HG03520 (cell line): ENCODE measurements at regions not wholly inside any gene's neighbourhood (a gene's known extent, or its start where the extent isn't known, plus 50 kb on each side); places are given as distances from the start of the nearest gene placed in this dataset.

ENCODE experiments used
- ATAC-seq: cut with Tn5 transposase; IDR thresholded peaks from one replicate; pipeline ENCODE4 v1.9.1; 2021; ENCODE audit warnings: mild to moderate bottlenecking, moderate library complexity; ENCODE audit not compliant: unreplicated experiment

DNA sequence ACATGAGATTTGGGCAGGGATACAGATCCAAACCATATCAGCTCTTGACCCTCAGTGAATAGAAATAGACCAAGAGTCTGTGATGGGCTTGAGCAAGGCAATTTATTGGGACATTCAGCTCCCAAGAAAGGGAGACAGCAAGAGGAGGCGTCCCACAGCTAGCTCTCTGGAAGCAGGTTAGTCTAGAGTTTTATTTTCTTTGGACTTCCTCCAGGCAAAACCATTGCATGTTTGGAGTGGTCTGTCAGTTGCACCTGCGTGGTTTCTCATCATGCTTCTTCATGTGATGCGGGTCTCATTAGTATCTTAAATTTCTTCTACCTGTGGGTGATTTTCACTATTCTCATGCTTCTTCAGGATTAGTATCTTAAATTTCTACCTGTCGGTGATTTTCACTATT, 1530.6 kb downstream of the PLA2G4A start:
- no peak for ATAC-seq

DNA sequence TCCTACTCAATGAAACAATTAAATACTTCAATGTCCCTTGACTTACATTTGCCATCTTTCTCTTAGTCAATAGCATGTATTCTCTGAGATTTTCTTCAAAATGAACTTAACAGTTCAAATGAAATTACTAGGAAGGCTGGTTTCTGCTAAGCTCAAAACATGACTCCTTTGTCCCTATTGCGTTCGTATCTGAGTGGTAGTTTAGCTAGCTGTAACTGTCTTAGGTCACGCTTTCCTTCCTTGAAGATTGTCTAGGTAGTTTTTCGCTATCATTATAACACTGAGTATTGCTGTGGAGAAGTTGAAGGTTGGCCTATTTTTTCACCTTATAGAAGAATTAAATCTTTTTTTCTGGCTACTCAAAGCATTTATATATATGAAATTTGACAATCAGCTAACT, 1535.2 kb downstream of the PLA2G4A start:
- ATAC-seq: no peak

DNA sequence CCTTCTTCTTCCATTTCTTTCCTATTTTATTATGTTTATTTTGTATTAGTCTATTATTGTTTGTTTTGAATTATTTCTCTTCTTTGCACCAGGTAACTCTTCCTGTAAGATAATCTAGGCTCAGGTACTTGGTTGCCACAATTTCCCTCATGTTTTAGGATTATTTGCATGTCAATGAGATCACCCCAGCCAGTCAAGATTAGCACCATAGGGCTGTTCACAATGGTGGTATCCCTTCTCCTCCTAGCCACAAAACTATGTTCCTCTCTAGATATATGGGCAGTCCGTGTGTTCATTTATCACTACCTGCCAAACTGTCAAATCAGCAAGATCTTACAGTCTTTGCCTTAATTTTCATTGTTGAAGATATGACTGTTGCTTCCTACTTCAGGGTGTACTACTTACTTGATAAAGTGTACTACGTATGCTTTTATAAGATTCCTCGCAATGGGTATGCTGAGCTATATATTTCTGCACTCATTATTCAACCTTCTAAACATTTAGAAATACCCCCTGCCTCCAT, 1536.2 kb downstream of the PLA2G4A start:
- ATAC-seq: no peak

DNA sequence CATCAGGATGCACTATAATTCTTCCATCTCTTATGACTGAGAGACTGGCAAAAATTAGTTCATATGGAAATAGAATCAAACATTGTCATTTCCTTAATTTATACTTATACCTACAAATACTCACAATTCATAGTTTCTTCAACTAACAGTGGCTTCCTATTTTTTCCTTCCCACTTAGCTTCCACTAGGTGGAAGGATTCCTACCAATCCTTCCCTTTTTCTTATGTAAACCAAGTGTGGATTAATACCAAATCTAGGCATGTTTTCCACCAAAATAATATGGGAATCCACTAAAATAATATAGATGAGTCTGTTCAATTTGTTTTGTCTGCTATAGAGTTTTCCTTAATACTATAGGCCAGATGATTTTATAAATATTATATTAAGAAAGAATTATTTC, 1537.1 kb downstream of the PLA2G4A start:
- no peak for ATAC-seq

DNA sequence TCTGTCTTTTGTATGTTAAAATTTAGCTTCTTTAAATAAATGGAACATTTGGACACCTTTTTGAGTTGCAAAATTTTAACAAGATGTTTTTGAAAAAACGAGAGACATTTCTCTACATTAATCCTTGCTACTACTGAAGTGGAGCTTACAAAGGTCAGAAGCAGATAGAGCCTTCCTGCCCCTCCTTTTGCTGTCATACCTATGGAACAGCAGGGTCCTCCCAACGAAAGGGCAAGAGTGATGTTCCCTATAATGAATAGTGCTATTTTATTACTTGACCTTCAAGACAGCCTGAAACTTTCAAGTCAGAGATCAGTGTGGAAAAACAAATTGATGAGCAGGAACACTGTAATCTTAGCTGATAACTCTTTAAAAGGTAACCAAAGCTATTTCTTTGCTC, 1538.9 kb downstream of the PLA2G4A start:
- ATAC-seq: no peak

DNA sequence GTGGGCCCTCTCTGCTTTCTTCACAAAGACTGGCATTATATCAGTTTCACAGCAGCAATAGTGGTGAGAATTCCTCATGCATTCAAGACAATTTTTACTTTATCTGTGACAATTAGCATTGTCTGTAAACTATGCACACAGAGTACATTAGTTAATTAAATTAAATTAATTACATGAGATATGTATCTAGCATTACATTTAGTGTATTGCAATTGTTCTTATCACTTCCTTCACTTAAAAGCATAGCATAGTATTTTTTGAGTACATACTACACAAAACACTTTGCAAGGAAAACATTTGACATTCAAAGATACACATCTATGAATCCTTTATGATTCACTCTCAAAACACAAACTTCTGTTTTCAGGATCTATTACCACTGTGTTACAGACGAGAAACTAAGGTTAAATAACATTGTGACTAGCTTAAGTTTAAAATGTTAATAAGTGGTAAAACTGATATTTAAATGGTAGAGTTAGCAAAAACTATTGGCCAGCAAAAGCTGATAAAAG, 1542.6 kb downstream of the PLA2G4A start:
- no peak for ATAC-seq

DNA sequence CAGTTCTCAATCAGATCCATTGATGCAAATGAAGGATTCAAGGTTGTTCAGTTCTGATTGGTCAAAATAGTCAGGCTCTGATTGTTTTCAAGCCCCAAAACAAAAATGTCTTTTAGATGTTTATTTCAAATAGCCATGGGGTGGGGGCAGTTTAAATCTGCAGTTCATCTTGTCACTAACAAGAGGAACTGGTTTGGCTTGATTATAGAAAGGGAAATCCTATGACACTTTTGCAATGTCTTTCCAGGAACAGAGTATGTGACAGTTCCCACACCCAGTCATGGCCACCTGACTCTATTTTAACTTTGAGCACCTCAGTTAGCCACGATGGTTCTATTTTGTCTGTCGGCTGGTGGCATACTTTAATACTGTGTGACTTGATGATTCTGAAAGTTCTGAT, 1544.1 kb downstream of the PLA2G4A start:
- ATAC-seq: no peak

DNA sequence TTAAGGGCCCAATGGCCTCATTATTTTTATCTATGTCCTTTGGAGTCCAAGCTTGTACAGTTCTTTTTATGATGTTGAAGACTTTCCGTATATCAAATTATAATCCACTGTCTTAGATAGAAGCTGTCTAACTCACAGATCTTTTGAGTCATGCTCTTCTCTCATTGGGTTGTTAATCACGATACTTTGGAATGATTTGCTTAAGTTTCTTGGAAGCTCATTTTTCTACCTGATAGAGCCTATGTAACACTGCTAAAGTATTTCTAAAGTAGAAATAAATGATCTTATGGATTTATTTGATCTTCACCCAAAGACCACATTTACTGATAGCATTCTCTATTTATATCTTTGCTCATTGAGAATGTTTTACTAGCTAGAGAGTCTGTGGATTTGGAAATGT, 1554.1 kb downstream of the PLA2G4A start:
- ATAC-seq: no peak

DNA sequence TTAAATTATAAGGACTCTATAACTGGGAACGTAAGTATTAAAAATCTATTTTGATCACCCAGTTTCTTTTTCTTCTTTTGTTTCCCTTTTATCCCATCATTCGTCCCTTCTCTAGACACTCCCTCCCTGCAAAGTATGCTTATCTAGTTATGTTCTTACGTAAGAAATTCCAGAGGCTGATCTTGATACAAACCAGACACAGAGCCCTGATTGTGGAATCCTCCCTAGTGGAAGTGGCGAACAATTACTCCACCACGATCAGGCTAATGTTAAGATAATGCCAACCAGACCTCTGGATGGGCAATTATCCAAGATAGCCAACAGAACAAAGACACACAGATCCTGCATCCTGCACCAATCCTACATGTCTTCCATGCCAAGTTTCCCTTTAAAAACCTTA, 1557.4 kb downstream of the PLA2G4A start:
- ATAC-seq: no peak

DNA sequence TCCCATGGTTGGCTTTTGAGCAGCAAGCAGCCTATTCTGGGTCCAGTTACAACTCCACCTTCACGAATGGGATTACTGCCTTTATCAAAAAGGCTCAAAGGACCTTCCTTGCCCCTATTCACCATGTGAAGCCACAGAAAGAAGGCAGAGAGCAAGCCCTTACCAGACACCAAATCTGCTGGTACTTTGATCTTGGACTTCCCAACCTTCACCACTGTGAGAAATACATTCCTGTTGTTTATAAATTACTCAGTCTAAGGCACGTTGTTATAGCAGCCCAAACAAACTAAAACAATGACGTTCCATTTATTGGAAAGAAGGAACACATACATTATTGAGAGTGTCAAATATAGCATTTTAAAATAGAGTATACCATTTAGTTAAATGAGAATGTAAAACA, 1557.9 kb downstream of the PLA2G4A start:
- ATAC-seq: no peak

DNA sequence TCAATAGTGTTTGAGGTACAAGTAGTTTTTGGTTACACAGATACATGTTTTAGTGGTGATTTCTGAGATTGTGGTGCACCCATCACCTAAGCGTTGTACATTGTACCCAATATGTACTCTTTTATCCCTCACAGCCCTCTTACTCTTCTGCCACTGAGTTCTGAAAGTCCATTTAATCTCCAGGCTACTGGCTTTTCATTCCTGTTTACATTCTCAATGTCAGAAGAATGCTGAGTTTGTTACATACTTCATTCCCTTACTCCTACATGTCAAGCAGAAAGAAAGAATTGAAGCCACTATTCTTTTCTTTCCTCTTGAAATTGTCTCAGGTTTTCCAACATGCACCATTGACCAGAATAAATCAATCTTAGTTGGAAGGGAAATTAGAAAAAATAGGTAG, 1565.9 kb downstream of the PLA2G4A start:
- ATAC-seq: no peak

DNA sequence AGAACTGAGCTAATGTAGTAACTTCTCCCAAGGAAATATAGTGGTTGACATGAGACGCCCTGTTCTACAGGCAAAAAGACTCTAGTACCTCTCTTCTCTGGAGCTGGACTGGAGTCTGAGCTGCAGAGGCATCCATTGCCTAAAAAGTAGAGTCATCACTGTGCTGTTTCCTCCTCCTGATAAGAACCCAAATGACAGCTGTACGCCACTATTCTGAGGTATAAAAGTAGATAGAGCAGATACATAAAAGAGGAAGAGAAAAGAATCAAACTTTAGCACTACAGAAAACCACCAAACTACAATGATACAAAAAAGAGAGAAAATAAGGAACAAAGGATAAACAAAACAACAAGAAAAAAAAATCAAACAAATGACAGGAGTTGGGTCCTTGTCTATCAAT, 1568.8 kb downstream of the PLA2G4A start:
- ATAC-seq: no peak

DNA sequence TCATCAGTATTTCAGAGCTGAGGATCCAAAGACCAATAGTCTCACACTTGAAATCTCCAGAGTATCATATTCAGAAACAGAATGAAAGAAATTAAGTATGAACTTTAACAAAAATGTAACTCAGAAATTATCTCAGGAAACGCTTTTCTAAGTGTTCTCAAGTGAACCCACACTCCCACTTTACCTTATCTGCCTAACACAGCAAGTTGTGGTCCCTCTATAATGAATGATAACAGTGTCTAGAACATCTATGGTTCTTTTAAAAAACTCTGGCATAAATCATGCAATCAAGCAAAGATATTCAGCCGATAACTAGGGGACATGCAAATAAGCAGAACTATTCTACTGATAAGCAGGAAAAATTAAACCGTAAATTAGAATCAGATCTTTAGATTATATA, 1574.2 kb downstream of the PLA2G4A start:
- ATAC-seq: no peak

DNA sequence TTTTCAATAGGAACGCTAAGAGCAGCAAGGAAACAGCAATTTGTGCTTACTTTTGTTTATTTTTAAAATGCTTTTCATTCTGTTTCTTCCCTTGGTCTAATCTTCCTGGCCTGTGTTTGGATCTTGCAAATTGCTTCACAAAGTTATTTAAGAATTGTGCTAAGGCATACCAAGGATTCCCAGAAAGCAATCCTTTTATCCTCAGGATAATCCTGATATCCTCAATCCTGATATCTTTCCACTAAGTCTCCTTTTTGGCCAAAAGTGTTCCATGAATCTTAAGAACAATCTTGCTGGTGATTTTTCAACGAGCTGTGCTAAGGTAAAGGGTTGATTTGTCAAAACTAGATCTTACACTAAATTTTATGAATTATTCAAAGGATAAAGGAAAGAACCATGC, 1577.9 kb downstream of the PLA2G4A start:
- no peak for ATAC-seq

DNA sequence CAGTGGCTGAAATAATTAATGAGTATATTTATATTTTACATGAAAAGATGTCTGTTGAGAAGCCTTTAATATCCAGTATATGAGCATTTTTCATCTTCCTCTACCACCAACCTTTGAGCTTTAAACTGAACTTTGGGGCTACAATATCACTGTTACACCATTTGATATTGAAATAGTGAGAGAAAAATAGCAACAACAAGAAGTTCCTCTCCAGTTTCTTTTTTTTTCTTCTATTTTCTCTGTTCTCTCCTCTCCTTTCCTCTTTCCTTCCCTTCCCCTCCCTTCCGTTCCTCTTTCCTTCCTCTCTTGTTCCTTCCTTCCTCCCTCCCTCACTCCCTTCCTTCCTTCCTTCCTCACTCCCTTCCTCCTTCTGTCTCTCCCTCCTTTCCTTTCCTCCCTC, 1591.4 kb downstream of the PLA2G4A start:
- ATAC-seq: no peak

DNA sequence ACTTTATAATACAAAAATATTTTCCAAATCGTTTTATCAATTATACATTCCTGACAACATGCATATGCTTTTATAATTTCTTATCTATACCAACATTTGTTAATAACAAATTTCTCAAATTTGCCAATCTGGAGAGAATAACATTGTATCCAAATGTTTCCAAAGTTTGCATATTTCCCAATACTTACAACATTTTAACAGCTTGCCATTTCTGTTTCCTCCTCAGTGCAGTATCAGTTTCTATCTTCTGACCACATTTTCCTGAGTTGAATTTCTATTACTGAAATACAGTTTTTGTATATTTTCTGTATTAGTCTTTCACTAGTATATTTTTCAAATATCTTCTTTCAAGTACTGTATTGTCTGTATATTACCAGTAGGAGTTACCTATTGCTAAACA, 1594.3 kb downstream of the PLA2G4A start:
- ATAC-seq: no peak

DNA sequence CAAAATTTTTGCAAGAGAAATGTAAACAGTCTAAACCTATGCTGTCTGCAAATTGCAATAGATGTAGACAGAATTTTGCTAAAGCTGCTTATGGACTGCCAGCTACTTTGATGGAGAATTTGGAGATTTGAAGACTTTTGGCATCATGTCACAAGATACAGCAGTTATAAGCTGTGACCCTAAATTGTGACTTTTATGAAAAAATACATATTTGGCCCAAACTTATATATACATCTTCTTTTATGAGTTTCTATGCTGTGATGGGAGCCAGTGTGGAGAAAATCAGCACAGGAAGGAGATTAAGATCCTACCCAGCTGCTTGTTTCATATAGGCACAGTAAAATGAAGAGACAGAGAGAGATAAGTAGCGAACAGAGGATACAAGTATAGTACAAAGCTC, 1595.4 kb downstream of the PLA2G4A start:
- no peak for ATAC-seq

DNA sequence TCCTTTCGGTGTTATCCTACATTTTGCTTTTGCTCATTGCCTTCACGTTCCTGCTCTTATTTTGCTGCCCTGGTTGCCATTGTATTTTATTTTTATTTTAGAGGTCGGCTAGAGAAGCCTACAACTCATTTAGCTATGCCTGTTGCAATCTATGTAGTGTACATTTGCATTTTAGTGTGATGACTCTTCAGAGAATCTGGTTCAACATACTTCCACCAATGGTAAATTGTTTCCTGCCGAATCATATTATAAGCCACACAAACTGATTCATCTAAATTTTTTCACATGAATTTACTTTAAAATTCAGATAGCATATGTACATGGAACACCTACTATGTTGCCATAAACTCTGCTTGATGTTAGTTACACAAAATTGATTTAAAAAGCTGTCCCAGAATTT, 1596.9 kb downstream of the PLA2G4A start:
- ATAC-seq: no peak

DNA sequence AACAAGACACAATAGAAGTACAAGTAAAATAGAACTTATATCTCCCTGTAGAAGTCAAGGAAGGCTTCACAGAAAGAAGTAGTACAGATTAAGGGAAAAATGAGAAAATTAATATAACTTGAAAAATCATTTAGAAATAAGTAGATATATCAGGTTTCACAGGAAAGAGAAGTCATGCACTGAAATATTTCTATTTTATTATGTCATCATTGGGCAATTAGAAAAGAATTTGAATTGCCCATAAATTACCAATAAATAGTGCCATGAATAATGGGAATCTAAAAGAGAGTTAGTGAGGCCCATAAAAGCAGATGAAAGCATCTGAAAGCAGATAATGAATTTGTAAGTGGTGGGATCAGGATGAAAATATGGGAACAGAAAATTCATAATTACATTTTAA, 1597.8 kb downstream of the PLA2G4A start:
- ATAC-seq: no peak

DNA sequence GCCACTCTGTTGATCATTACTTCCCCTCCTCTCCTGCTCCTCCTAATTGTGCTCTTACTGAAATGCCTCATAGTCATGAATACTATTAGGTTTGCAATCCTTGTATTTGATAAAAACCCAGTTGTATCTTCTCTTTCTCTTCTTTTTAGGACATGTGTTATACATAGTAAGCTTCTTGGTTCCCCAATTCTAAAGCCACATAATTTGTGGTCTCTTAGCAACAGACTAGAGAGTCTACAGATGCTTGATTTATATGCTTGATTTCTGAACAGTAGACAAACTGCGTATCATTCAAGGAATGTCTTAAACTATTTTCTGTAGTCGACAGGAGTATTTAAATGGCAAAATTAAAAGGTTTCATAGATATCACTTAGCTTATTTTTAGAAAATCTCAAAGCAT, 1598.9 kb downstream of the PLA2G4A start:
- no peak for ATAC-seq

DNA sequence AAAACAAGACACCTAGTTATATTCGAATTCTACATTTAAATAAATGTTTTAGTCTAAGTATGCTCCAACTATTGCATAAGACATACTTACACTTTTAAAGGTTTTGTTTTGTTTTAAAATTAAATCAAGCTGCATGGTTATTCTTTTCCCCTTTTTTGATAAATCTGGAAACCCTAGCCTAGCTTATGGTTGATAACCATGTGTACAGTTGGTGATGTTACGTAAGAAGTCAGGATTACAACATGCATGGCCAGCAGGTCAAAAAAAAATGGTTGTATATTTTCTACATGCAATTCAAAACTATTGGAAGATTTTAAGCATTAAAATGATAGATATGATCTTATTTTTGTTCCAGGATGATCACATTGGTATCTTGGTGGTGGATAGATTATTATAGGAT, 1600.6 kb downstream of the PLA2G4A start:
- no peak for ATAC-seq

DNA sequence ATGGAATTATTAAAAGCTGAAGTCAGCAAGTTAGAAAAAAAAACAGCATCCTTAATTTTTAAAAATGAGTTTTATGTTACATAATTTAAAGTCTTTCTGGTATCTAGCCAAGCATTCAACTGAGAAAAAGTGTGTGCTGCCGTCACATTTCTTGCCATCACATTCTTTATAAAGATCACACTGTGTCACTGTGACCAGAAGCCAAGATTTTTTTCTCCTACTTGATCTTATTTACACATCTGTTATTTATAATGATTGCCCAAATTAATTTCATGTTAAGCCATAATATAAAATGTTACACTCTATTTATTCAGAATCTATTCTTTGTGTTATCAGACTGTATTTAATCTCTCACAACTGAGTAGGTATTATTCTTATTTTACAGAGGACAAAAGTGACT, 1603.7 kb downstream of the PLA2G4A start:
- ATAC-seq: no peak

DNA sequence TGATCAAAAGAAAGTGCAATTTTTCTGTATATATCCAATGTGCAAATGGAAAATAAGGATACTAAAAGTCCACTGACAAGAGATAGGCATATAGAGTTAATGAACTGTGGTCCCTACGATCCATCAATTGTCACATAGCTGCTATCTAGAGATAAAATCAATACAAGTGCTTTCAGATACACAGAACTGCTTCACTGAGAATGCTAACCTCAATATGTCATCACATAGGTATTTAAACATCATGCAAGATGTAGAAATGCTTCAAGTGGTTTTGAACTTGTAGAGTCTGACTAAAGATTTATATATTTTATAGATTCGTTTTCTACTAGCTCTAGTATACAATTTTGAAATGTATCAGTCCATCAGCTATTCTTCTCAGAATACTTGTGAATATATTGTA, 1604.7 kb downstream of the PLA2G4A start:
- ATAC-seq: no peak

DNA sequence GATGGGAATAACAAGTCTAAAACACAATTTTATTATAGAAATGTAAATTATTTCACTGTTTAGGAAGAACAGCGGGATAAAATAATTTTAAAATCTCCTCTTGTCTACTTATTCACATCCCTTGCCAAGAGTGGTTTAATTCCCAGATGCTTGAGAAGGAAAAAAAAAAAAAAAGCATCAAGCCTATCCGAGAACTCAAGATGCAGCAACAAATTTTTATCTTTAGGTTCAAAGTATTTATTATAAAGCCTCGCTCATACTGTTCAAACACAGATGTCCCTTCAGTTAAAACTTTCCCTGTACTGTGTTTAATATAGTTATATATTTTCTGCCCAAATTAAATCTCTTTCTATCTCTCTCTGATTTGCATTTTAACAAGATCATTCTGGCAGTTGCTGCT, 1615.8 kb downstream of the PLA2G4A start:
- ATAC-seq: no peak
